Omental fat pad (tissue), 3 donors: ENCODE measurements at regions not wholly inside any gene's neighbourhood (a gene's known extent, or its start where the extent isn't known, plus 50 kb on each side); places are given as distances from the start of the nearest gene placed in this dataset.

Experiments used
- ATAC-seq: fragments of 150-250 bp; one replicate; pipeline ENCODE4 v1.9.1; 2016; ENCODE audit warnings: mild to moderate bottlenecking, moderate library complexity; ENCODE audit not compliant: low FRiP score
- DNase-seq: peaks from one replicate; pipeline ENCODE4 v3.0.0-alpha.2; 2019; ENCODE audit warnings: low spot score
- CTCF ChIP-seq, 3 donors: fragments of 450-650 bp; IDR thresholded peaks; one replicate each; pipeline ENCODE4 v1.5.1; 2016 to 2017; ENCODE audit warnings: antibody characterized with exemption in 3 of 3, mild to moderate bottlenecking in 3 of 3, moderate library complexity in 2 of 3

DNA sequence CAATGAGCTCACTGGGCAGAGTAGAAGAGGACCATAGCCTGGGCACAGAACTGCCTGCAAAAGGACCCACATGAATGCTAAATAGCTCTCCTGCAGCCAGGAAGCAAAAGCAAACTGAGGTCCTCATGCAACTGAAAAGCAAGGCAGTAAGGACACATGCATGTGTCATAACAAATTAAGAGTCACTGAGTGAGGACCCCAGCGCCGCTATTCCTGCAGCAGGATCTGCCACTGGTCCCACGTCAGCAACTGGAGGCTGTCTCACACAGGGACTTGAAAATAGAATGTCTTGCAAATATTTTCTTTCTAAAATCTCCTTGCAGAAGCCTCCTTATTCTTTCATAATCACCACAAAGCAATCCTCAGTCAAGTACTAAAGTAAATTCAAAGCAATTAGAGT lies 559.6 kb upstream of the DAB1 start:
- DNase-seq: no peak
- no peak for ATAC-seq
- TF ChIP-seq CTCF (IDR thresholded peaks at IDR 0.05): no peak

DNA sequence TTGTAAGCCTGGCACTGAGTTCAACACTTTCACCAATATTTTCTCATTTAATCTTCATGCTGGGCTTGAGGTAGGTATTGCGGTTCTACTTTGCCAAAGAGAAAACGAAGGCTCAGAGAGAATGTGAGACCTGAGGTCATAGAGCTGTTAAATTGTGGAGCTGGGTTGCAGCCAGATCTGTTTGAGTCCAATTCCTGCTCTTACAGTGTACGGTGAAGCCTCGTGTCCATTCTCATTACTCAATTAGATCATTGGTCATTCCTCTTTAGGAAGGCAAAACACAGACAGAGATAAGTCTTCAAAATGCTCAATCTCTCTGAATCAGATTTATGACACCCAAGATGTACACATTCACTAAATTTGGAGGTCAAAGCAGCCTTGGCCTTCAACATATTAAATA lies 559.0 kb upstream of the DAB1 start:
- DNase-seq: no peak
- TF ChIP-seq CTCF (IDR thresholded peaks at IDR 0.05): no peak
- ATAC-seq: no peak

- TF ChIP-seq CTCF (IDR thresholded peaks at IDR 0.05): no peak
- ATAC-seq: no peak
Measured at GRCh38 chr1:57976216-57976615, 552.4 kb upstream of the DAB1 start.

DNA sequence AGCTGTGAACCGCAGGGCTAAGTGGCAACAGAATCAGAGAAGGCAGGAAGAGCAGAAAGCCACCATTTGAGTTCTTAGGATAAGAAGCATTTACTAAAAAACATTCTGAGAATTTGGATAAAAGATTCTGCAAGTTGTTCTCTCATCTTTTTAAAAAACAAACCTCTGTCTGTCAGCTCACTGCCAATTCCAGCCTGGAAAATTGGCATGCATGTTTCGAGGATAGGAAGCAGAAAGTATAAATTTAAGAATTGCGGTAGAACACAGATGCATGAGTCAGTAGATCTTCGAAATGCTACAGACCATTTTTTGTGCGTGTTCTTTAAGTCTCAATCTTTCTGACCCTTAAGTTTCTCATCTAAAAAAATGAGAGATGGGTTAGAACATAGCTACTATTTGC lies 544.5 kb upstream of the DAB1 start:
- no peak for TF ChIP-seq CTCF (IDR thresholded peaks at IDR 0.05)
- DNase-seq (no peak), ATAC-seq (no peak)

More at GRCh38 chr1:57976216-57976615, 552.4 kb upstream of the DAB1 start:
- no peak for DNase-seq

- no peak for TF ChIP-seq CTCF (IDR thresholded peaks at IDR 0.05)
- DNase-seq (no peak), ATAC-seq (no peak)
Measured at GRCh38 chr1:57966751-57967406, 543.0 kb upstream of the DAB1 start.

DNA sequence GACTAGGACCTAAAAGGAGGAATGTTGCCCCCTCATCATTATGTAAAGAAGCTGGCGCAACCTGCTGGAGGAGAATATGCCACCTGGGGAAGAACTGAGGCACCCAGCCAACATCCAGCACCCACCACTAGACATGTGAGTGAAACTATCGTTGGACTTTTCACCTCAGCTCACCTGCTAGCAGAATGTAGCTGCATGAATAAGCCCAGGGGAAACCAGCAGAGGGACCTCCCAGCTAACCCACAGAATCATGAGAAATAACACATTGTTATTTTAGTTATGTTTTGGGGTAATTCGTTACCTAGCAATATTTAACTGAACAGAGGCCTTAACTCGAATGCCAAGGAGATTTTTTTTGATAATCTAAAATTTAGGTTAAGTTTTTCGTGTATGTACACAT lies 542.5 kb upstream of the DAB1 start:
- TF ChIP-seq CTCF (IDR thresholded peaks at IDR 0.05): no peak
- ATAC-seq (no peak), DNase-seq (no peak)

DNA sequence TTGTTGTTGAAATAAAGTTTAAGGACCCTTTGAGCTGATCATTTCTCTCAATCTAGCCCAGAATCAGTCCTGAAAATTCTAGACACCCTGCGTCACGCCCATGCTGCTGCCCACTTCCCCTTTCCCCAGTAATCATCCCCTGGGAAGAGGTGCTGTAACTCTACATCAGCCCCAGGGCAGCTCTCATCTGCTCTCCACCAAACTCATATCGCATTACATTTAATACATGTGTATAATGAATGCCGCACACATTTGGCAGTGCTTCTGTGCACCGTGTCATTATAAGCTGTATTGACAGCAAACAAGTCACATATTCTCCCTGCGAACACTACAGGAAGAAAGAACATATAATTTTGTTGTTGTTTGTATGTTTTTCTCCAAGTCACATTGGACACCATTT lies 539.7 kb upstream of the DAB1 start:
- no peak for ATAC-seq
- TF ChIP-seq CTCF (IDR thresholded peaks at IDR 0.05): no peak
- DNase-seq: no peak
